ENCODE measurements at regions not wholly inside any gene's neighbourhood (a gene's known extent, or its start where the extent isn't known, plus 50 kb on each side); places are given as distances from the start of the nearest gene placed in this dataset.

DNA sequence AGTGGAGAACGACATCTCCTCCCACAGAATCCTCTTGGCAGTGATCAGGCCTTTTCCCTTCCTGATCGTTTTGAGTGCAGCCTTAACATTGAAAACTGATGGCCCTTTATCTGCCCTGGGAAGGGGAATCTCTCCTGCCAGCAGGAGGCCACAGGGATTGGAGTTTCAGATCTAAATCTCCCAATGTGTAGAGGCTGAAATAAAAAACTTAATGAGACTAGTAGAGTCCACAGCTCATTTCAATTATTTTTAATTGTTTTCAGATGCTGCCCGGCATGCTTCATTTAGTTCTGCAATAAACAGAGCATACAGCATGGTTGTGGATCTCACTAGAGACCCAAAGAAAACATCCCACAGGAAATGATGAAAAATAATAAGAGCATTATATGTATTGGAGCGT is 662.2 kb upstream of the HS3ST5 start:
- no peak overlapping the region for H3K4me3 ChIP-seq (replicated peaks; ENCODE audit: low read depth, low read length)
- no peak for DNase-seq (ENCODE audit: extremely low read depth, low read depth)
- no peak for TF ChIP-seq CTCF (IDR thresholded peaks at IDR 0.05; ENCODE audit: low read depth, low read length, missing control alignments)

- DNase-seq (ENCODE audit: extremely low read depth, low read depth): no peak
- no peak for TF ChIP-seq CTCF (IDR thresholded peaks at IDR 0.05; ENCODE audit: low read depth, low read length, missing control alignments)
- H3K4me3 ChIP-seq (replicated peaks; ENCODE audit: low read depth, low read length): no peak overlapping the region
Observed at GRCh38 chr6:115004204-115004603, 661.4 kb upstream of the HS3ST5 start.

DNA sequence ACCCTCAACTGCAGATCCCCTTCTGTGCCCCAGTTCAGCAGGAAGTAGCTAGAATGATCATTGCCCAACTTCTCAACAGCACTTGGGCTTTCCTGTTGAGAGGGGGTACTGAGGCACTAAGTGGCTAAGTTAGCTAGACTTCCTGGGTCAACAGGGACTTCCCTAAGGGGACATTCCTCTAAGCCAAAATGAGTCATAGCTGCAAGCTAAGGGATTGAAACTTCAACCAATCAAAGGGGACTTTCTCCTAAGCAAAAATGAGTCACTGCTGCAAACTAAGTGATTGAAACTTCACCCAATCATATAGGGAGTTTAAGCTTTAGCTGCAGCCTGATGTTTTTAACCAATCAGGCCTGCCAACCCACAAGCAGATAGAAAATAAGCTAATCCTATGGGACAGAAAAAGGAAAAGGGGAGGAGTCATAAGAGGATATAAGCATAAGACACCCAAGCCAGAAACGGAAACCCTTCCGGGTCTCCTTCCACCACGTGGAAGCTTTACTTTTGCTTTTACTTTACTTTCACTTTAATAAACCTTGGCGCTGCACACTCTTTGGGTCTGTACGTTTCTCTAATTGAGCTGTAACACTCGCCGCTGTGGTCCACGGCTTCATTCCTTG is 659.0 kb upstream of the HS3ST5 start:
- no peak overlapping the region for H3K4me3 ChIP-seq (replicated peaks; ENCODE audit: low read depth, low read length)
- DNase-seq (ENCODE audit: extremely low read depth, low read depth): no peak

DNA sequence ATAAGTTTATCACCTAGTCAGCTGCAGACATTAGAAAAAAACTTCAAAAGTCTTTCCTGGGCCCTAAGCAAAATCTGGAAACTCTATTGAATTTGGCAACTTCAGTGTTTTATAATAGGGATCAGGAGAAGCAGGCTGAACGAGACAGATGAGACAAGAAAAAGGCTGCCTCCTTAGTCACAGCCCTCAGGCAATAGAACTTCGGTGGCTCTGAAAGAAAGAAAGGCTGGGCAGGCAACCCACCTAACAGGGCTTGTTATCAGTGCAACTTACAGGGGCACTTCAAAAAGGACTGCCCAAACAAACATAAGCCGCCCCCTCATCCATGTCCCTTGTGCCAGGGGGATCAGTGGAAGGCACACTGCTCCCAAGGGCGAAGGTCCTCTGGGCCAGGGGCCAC is 657.9 kb upstream of the HS3ST5 start:
- no peak for TF ChIP-seq CTCF (IDR thresholded peaks at IDR 0.05; ENCODE audit: low read depth, low read length, missing control alignments)
- no peak for DNase-seq (ENCODE audit: extremely low read depth, low read depth)
- no peak overlapping the region for H3K4me3 ChIP-seq (replicated peaks; ENCODE audit: low read depth, low read length)

More for the DNA sequence above, 659.0 kb upstream of the HS3ST5 start:
- TF ChIP-seq CTCF (IDR thresholded peaks at IDR 0.05; ENCODE audit: low read depth, low read length, missing control alignments): no peak

DNA sequence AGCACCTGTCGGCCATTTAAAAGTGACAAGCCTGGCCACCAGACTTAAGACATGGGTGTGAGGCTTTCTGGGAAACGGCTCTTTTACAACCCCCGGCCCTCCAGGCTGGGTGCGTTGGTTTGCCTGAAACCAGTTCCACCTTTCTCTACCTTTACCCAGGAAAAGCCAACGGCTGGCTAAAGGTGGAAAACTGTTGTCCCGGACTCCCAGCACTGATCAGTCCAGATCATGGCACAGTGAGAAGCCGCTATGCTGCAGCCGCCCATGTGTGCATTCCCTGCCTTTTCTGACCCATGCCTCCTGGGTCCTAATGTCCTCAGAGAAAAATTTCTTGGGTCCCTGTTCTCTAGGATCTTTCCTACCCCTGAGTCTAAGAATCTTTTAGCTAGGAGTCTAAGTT is 655.7 kb upstream of the HS3ST5 start:
- H3K4me3 ChIP-seq (replicated peaks; ENCODE audit: low read depth, low read length): no peak overlapping the region
- TF ChIP-seq CTCF (IDR thresholded peaks at IDR 0.05; ENCODE audit: low read depth, low read length, missing control alignments): no peak
- DNase-seq (ENCODE audit: extremely low read depth, low read depth): no peak

DNA sequence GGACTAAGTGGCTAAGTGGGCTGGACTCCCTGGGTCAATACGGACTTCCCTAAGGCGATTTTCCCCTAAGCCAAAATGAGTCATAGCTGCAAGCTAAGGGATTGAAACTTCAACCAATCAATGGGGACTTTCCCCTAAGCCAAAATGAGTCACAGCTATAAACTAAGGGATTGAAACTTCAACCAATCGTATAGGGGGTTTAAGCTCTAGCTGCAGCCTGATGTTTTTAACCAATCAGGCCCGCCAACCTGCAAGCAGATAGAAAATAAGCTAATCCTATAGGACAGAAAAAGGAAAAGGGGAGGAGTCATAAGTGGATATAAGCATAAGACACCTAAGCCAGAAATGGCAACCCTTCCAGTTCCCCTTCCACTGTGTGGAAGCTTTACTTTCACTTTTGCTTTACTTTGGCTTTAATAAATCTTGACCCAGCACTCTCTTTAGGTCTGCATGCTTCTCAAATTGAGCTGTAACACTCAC is 655.0 kb upstream of the HS3ST5 start:
- no peak for DNase-seq (ENCODE audit: extremely low read depth, low read depth)

More for the DNA sequence above, 655.0 kb upstream of the HS3ST5 start:
- no peak for TF ChIP-seq CTCF (IDR thresholded peaks at IDR 0.05; ENCODE audit: low read depth, low read length, missing control alignments)
- H3K4me3 ChIP-seq (replicated peaks; ENCODE audit: low read depth, low read length): no peak overlapping the region

All from HFF-Myc (cell line).